Esophagus muscularis mucosa (tissue), 3 donors: ENCODE measurements at regions not wholly inside any gene's neighbourhood (a gene's known extent, or its start where the extent isn't known, plus 50 kb on each side); places are given as distances from the start of the nearest gene placed in this dataset.

Experiments
- CTCF ChIP-seq, 3 experiments: fragments of 200-600 bp in 2 of 3; fragments of 450-650 bp in 1 of 3; sonication (generic) in 2 of 3; IDR thresholded peaks; one replicate each; pipeline ENCODE4 v1.5.1; 2017 to 2019; ENCODE audit warnings: antibody characterized with exemption in 3 of 3, mild to moderate bottlenecking in 2 of 3, moderate library complexity in 1 of 3
- POLR2A ChIP-seq: fragments of 450-650 bp; IDR thresholded peaks from one replicate; pipeline ENCODE4 v1.6.1; 2017; ENCODE audit warnings: antibody characterized with exemption, moderate library complexity, mild to moderate bottlenecking, low read depth

DNA sequence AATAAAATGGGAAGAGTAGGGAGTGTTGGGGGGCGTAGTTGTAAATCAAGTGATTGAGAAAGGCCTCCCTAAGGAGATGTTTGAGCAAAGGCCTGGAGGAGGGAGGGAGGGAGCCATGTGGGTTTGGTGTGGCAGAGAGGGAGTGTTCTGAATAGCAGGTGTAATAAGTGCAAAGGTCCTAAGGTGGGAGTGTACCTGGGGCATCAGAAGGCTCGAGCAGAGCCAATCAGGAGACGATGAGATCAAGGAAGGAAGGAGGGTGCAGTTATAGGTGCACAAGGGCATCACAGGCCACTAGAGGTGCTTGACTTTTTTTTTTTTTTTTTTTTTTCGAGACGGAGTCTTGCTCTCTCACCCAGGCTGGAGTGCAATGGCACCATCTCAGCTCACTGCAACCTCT, 77.9 kb upstream of the PLXNC1 start:
- TF ChIP-seq CTCF (IDR thresholded peaks at IDR 0.05) (no peak), POLR2A (no peak)
